Activated naive CD4-positive, alpha-beta T cell treated with anti-CD3 and anti-CD28 coated beads, Interleukin-2, amount 50 U/mL, for 72 hours (primary cell): ENCODE measurements at regions not wholly inside any gene's neighbourhood (a gene's known extent, or its start where the extent isn't known, plus 50 kb on each side); places are given as distances from the start of the nearest gene placed in this dataset.
"Not testable (repeated sequence)": the region's sequence is repeated elsewhere in the genome, so short reads cannot be mapped to it uniquely, and the experiment has no call there.

Source experiments
- ATAC-seq, 2 donors: fragments of 150-1000 bp; cut with Tn5 transposase; 2 replicates each; pipeline ENCODE4 v1.10.0; 2021; ENCODE audit warnings: mild to moderate bottlenecking in 2 of 2, moderate library complexity in 2 of 2
- DNase-seq, 2 donors: peaks; one replicate each; pipeline ENCODE4 v3.0.0; 2021 to 2022; ENCODE audit warnings: low spot score in 2 of 2
- H3K27ac Mint-ChIP-seq, 2 donors: one replicate each; pipeline ENCODE4 v1.8.0; 2022; ENCODE audit warnings: mild to moderate bottlenecking in 2 of 2, mixed read lengths in 2 of 2
- H3K36me3 Mint-ChIP-seq, 2 donors: one replicate each; pipeline ENCODE4 v1.8.0; 2022; ENCODE audit warnings: mixed read lengths in 2 of 2
- H3K9me3 Mint-ChIP-seq, 2 donors: one replicate each; pipeline ENCODE4 v1.8.0; 2022; ENCODE audit warnings: mixed read lengths in 2 of 2

- Mint-ChIP-seq H3K9me3 (peaks cover 13 to 22% of the 10 kb centered on the region in 2 donors), H3K36me3 (no peaks in the 10 kb centered on the region), H3K27ac (no peak overlapping the region)
- DNase-seq = no peak
- no peak for ATAC-seq
Measured at GRCh38 chr6:115091461-115091860, 748.6 kb upstream of the HS3ST5 start.

- DNase-seq (no peak), ATAC-seq (no peak)
- peaks cover 0 to 5% of the 10 kb centered on the region in 2 donors for H3K36me3 Mint-ChIP-seq
- H3K27ac Mint-ChIP-seq = no peak overlapping the region
- peaks cover 21 to 22% of the 10 kb centered on the region in 2 donors for H3K9me3 Mint-ChIP-seq
Measured at GRCh38 chr6:115078555-115078954, 735.7 kb upstream of the HS3ST5 start.

GRCh38 chr6:115071962-115072361, 729.1 kb upstream of the HS3ST5 start:
- no peak for DNase-seq
- no peak for ATAC-seq
- peaks cover 0 to 5% of the 10 kb centered on the region in 2 donors for H3K36me3 Mint-ChIP-seq

GRCh38 chr6:115067690-115068447, 725.0 kb upstream of the HS3ST5 start:
- ATAC-seq (no peak), DNase-seq (no peak)
- Mint-ChIP-seq H3K27ac (no peak overlapping the region), H3K9me3 (peaks cover 10% of the 10 kb centered on the region in 2 donors), H3K36me3 (no peaks in the 10 kb centered on the region)

More at GRCh38 chr6:115071962-115072361, 729.1 kb upstream of the HS3ST5 start:
- no peak overlapping the region for H3K27ac Mint-ChIP-seq
- H3K9me3 Mint-ChIP-seq = peaks cover 9 to 14% of the 10 kb centered on the region in 2 donors

- H3K9me3 Mint-ChIP-seq = peaks cover 5 to 9% of the 10 kb centered on the region in 2 donors
- no peaks in the 10 kb centered on the region for H3K36me3 Mint-ChIP-seq
Measured at GRCh38 chr6:115064680-115065079, 721.9 kb upstream of the HS3ST5 start.

GRCh38 chr6:115060581-115060980, 717.8 kb upstream of the HS3ST5 start:
- peaks cover 5 to 14% of the 10 kb centered on the region in 2 donors for H3K9me3 Mint-ChIP-seq
- no peaks in the 10 kb centered on the region for H3K36me3 Mint-ChIP-seq
- no peak for ATAC-seq
- H3K27ac Mint-ChIP-seq = no peak overlapping the region
- DNase-seq = no peak

More at GRCh38 chr6:115064680-115065079, 721.9 kb upstream of the HS3ST5 start:
- DNase-seq (no peak), ATAC-seq (no peak)
- no peak overlapping the region for H3K27ac Mint-ChIP-seq

- Mint-ChIP-seq H3K36me3 (no peaks in the 10 kb centered on the region), H3K27ac (no peak overlapping the region), H3K9me3 (peaks cover 9 to 10% of the 10 kb centered on the region in 2 donors)
- ATAC-seq (no peak), DNase-seq (no peak)
Measured at GRCh38 chr6:115058414-115059211, 715.8 kb upstream of the HS3ST5 start.

- DNase-seq (no peak), ATAC-seq (no peak)
- no peak overlapping the region for H3K27ac Mint-ChIP-seq
- no peaks in the 10 kb centered on the region for H3K36me3 Mint-ChIP-seq
- H3K9me3 Mint-ChIP-seq = peaks cover 12 to 14% of the 10 kb centered on the region in 2 donors
Measured at GRCh38 chr6:115055579-115055978, 712.8 kb upstream of the HS3ST5 start.

- H3K9me3 Mint-ChIP-seq = peaks cover 8 to 11% of the 10 kb centered on the region in 2 donors
- not testable (repeated sequence) for DNase-seq, H3K36me3 Mint-ChIP-seq, ATAC-seq, H3K27ac Mint-ChIP-seq
Measured at GRCh38 chr6:115054242-115054641, 711.4 kb upstream of the HS3ST5 start.

- Mint-ChIP-seq H3K27ac (no peak overlapping the region), H3K36me3 (no peaks in the 10 kb centered on the region)
- DNase-seq = no peak
Measured at GRCh38 chr6:115053169-115053860, 710.5 kb upstream of the HS3ST5 start.

GRCh38 chr6:115016593-115016992, 673.8 kb upstream of the HS3ST5 start:
- Mint-ChIP-seq H3K27ac (no peak overlapping the region), H3K9me3 (peaks cover 8 to 11% of the 10 kb centered on the region in 2 donors), H3K36me3 (peaks cover 0 to 5% of the 10 kb centered on the region in 2 donors)
- no peak for DNase-seq
- ATAC-seq = no peak

More at GRCh38 chr6:115053169-115053860, 710.5 kb upstream of the HS3ST5 start:
- no peak for ATAC-seq
- peaks cover 5 to 8% of the 10 kb centered on the region in 2 donors for H3K9me3 Mint-ChIP-seq

GRCh38 chr6:115004982-115005381, 662.2 kb upstream of the HS3ST5 start:
- no peak overlapping the region for H3K27ac Mint-ChIP-seq
- H3K9me3 Mint-ChIP-seq = peaks cover 14 to 19% of the 10 kb centered on the region in 2 donors
- no peaks in the 10 kb centered on the region for H3K36me3 Mint-ChIP-seq
- DNase-seq (no peak), ATAC-seq (no peak)

- ATAC-seq = no peak
- no peak for DNase-seq
- Mint-ChIP-seq H3K9me3 (peaks cover 10 to 15% of the 10 kb centered on the region in 2 donors), H3K36me3 (no peaks in the 10 kb centered on the region), H3K27ac (no peak overlapping the region)
Measured at GRCh38 chr6:115004204-115004603, 661.4 kb upstream of the HS3ST5 start.

GRCh38 chr6:115001731-115002350, 659.0 kb upstream of the HS3ST5 start:
- Mint-ChIP-seq H3K9me3 (peaks cover 10 to 15% of the 10 kb centered on the region in 2 donors), H3K36me3 (no peaks in the 10 kb centered on the region), H3K27ac (no peak overlapping the region)
- DNase-seq (no peak), ATAC-seq (peak; percentile 30 to 50)

- DNase-seq (no peak), ATAC-seq (no peak)
- Mint-ChIP-seq H3K27ac (no peak overlapping the region), H3K9me3 (peaks cover 14 to 15% of the 10 kb centered on the region in 2 donors), H3K36me3 (no peaks in the 10 kb centered on the region)
Measured at GRCh38 chr6:115000736-115001135, 657.9 kb upstream of the HS3ST5 start.

GRCh38 chr6:114998492-114998891, 655.7 kb upstream of the HS3ST5 start:
- H3K36me3 Mint-ChIP-seq = no peaks in the 10 kb centered on the region
- peaks cover 11 to 14% of the 10 kb centered on the region in 2 donors for H3K9me3 Mint-ChIP-seq
- ATAC-seq = no peak
- H3K27ac Mint-ChIP-seq = no peak overlapping the region
- DNase-seq = no peak
